ENCODE measurements at regions not wholly inside any gene's neighbourhood (a gene's known extent, or its start where the extent isn't known, plus 50 kb on each side); places are given as distances from the start of the nearest gene placed in this dataset.

- Histone ChIP-seq H3K4me1 (no peaks in the 10 kb centered on the region), H3K27me3 (no peaks in the 10 kb centered on the region), H3K36me3 (no peaks in the 10 kb centered on the region), H3K9me3 (no peaks in the 10 kb centered on the region), H3K4me3 (no peak overlapping the region), H3K27ac (no peak overlapping the region)
- DNase-seq (ENCODE audit: low spot score in 2 of 2) = no peak
- TF ChIP-seq EP300 (IDR thresholded peaks at IDR 0.05) (no peak), CTCF (IDR thresholded peaks at IDR 0.05) (no peak), POLR2AphosphoS5 (IDR thresholded peaks at IDR 0.05) (no peak), POLR2A (IDR thresholded peaks at IDR 0.05) (no peak)
- WGBS = 100% methylated on average over 1 of the region's 2 CpGs
These were observed 364.9 kb upstream of the CADM1 start for GRCh38 chr11:115869131-115869530.

- no peak overlapping the region for H3K4me3 ChIP-seq
- H3K27me3 ChIP-seq = no peaks in the 10 kb centered on the region
- TF ChIP-seq POLR2A (IDR thresholded peaks at IDR 0.05) (no peak), CTCF (IDR thresholded peaks at IDR 0.05) (no peak), EP300 (IDR thresholded peaks at IDR 0.05) (no peak), POLR2AphosphoS5 (IDR thresholded peaks at IDR 0.05) (no peak)
- peaks cover 11% of the 10 kb centered on the region for H3K9me3 ChIP-seq
- WGBS = 88% methylated on average over 1 of the region's 1 CpG
- H3K27ac ChIP-seq = no peak overlapping the region
- H3K36me3 ChIP-seq = no peaks in the 10 kb centered on the region
- H3K4me1 ChIP-seq = no peaks in the 10 kb centered on the region
- DNase-seq (ENCODE audit: low spot score in 2 of 2) = no peak
These were observed 356.0 kb upstream of the CADM1 start for GRCh38 chr11:115860246-115860645.

GRCh38 chr11:115848611-115849010, 344.4 kb upstream of the CADM1 start:
- Histone ChIP-seq H3K4me1 (peaks cover 7% of the 10 kb centered on the region), H3K4me3 (no peak overlapping the region), H3K9me3 (no peaks in the 10 kb centered on the region), H3K27ac (no peak overlapping the region), H3K27me3 (no peaks in the 10 kb centered on the region), H3K36me3 (no peaks in the 10 kb centered on the region)
- TF ChIP-seq POLR2AphosphoS5 (IDR thresholded peaks at IDR 0.05) (no peak), POLR2A (IDR thresholded peaks at IDR 0.05) (no peak), EP300 (IDR thresholded peaks at IDR 0.05) (no peak), CTCF (IDR thresholded peaks at IDR 0.05) (no peak)
- DNase-seq (ENCODE audit: low spot score in 2 of 2) = no peak
- whole genome bisulfite sequencing = 21% methylated on average over 1 of the region's 1 CpG

GRCh38 chr11:115848080-115848479, 343.9 kb upstream of the CADM1 start:
- Histone ChIP-seq H3K9me3 (no peaks in the 10 kb centered on the region), H3K36me3 (no peaks in the 10 kb centered on the region), H3K27me3 (no peaks in the 10 kb centered on the region), H3K4me1 (peaks cover 7% of the 10 kb centered on the region), H3K4me3 (no peak overlapping the region), H3K27ac (no peak overlapping the region)
- no peak for TF ChIP-seq CTCF (IDR thresholded peaks at IDR 0.05)
- no peak for TF ChIP-seq EP300 (IDR thresholded peaks at IDR 0.05)
- WGBS = 18% methylated on average over 1 of the region's 1 CpG
- DNase-seq (ENCODE audit: low spot score in 2 of 2) = no peak

- TF ChIP-seq POLR2AphosphoS5 (IDR thresholded peaks at IDR 0.05) (no peak), EP300 (IDR thresholded peaks at IDR 0.05) (no peak)
- no peaks in the 10 kb centered on the region for H3K27me3 ChIP-seq
- H3K4me1 ChIP-seq = peaks cover 7% of the 10 kb centered on the region
- H3K9me3 ChIP-seq = no peaks in the 10 kb centered on the region
- no peaks in the 10 kb centered on the region for H3K36me3 ChIP-seq
- DNase-seq (ENCODE audit: low spot score in 2 of 2) = no peak
- no peak overlapping the region for H3K4me3 ChIP-seq
- WGBS = 100% methylated on average over 1 of the region's 1 CpG
- no peak overlapping the region for H3K27ac ChIP-seq
These were observed 341.7 kb upstream of the CADM1 start for GRCh38 chr11:115845872-115846271.

- no peaks in the 10 kb centered on the region for H3K27me3 ChIP-seq
- 75% methylated on average over 3 of the region's 3 CpGs for WGBS
- no peaks in the 10 kb centered on the region for H3K36me3 ChIP-seq
- no peaks in the 10 kb centered on the region for H3K9me3 ChIP-seq
- TF ChIP-seq EP300 (IDR thresholded peaks at IDR 0.05) (no peak), CTCF (IDR thresholded peaks at IDR 0.05) (no peak)
- peaks cover 6% of the 10 kb centered on the region for H3K4me1 ChIP-seq
- H3K4me3 ChIP-seq = no peak overlapping the region
- H3K27ac ChIP-seq = no peak overlapping the region
- DNase-seq (ENCODE audit: low spot score in 2 of 2) = no peak
These were observed 339.5 kb upstream of the CADM1 start for GRCh38 chr11:115843685-115844084.

Measured in suprapubic skin (tissue), 4 donors.